HAP-1 (cell line): ENCODE measurements at regions not wholly inside any gene's neighbourhood (a gene's known extent, or its start where the extent isn't known, plus 50 kb on each side); places are given as distances from the start of the nearest gene placed in this dataset.

ENCODE experiments used
- DNase-seq, 2 experiments: peaks; one replicate each; pipeline ENCODE4 v3.0.0-alpha.2; 2016 to 2020; ENCODE audit warnings: low spot score in 2 of 2
- H3K27me3 ChIP-seq: fragments of 250-450 bp; sonication (Bioruptor Pico); 2 replicates; pipeline ENCODE4 v1.5.1; 2020; ENCODE audit warnings: low read depth, mild to moderate bottlenecking, moderate library complexity
- H3K36me3 ChIP-seq: fragments of 250-450 bp; sonication (Bioruptor Pico); replicated peaks from 2 replicates; pipeline ENCODE4 v1.5.1; 2020; ENCODE audit warnings: mild to moderate bottlenecking
- H3K4me1 ChIP-seq: fragments of 250-450 bp; sonication (Bioruptor Pico); 2 replicates; pipeline ENCODE4 v1.5.1; 2020; ENCODE audit warnings: mild to moderate bottlenecking
- H3K4me3 ChIP-seq: fragments of 250-450 bp; sonication (Bioruptor Pico); 2 replicates; pipeline ENCODE4 v1.5.1; 2020; ENCODE audit warnings: mild to moderate bottlenecking, moderate library complexity
- H3K9me3 ChIP-seq: fragments of 250-450 bp; sonication (Bioruptor Pico); 2 replicates; pipeline ENCODE4 v1.5.1; 2020; ENCODE audit warnings: mild to moderate bottlenecking, moderate library complexity
- in situ Hi-C: fragments of 300-500 bp; cut with MboI; formaldehyde crosslinking; loops from 3 replicates; pipeline ENCODE4 v1.14.3; 2020; ENCODE audit warnings: low sequenced_read_pairs, inconsistent platforms, mixed read lengths

DNA sequence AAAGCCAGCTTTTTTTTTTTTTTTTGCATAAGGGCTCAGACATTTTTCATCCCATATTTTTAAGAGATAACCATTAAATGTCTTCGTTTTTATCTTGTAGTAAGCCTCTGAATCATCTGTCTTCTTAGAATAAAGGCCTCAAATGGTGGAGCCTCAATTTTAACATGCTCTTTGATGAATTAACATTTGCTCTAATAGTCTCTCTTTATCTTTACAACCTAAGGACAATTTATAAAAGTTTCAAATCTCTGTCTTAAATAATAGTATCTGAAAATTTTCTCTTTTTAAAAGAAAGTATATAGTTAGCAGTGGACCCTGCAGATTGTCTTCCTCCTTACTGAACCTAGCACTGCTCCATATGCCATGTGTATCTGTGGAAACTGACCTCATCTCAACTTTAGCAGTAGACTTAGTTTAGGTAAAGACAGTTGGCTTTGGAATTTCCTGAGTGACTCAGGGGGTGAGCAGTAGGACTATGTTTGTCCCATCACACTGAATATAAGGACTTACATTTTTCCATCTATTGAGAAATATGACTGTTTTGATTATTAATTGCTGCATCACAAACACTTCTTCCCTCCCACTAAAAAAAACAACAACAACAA lies 1658.0 kb downstream of the STIM2 start:
- DNase-seq: no peak
- Histone ChIP-seq H3K27me3 (no peaks in the 10 kb centered on the region), H3K9me3 (no peaks in the 10 kb centered on the region), H3K36me3 (no peaks in the 10 kb centered on the region), H3K4me3 (no peak overlapping the region), H3K4me1 (peaks cover 2% of the 10 kb centered on the region; the same call in 1 of the 2 replicates)
- in situ Hi-C loops: no loop called here

DNA sequence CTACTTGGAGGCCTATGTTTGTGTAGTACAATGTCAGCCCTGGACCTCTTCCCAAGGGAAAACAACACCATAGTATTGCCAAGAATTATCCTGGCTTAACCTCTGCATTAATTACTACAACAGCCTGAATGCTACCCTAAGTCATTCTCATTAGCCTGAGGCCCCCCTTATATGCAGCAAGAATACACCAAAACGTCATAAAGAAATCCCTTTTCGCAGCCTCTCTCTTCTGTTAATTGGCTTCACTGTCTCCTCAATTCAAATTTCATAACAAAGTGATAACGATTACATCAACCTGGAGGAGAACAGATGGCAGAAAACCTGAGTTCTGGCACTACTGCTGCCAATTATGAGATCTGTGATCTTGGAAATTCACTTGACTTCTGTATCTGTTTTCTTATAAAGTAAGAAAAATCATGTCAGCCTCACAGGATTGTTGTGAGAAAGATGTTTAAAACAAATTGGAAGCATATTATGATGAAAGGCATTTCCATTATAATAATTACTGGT lies 1663.1 kb downstream of the STIM2 start:
- in situ Hi-C loops: no loop called here
- Histone ChIP-seq H3K9me3 (no peaks in the 10 kb centered on the region), H3K27me3 (no peaks in the 10 kb centered on the region), H3K4me3 (no peak overlapping the region), H3K4me1 (no peaks in the 10 kb centered on the region), H3K36me3 (no peaks in the 10 kb centered on the region)
- no peak for DNase-seq

DNA sequence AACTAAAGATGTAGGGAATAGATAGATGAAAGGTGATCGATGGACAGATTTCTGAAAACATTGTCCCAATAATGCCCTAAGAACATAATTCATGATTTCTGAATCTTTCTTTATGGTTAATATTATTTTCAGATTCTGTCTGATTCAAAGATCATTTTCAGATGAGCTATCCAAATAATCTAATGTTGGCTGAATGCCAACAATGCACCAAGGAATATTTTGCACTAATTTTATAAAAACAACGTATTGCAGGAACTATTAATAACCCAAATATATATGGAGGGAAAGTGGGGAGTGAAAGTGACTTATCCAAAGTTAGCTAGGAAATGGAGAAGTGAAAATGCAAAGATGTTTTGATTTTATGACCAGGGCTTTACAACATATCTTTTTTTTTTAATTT lies 1675.5 kb downstream of the STIM2 start:
- no peak overlapping the region for H3K4me3 ChIP-seq
- H3K4me1 ChIP-seq: no peaks in the 10 kb centered on the region
- no peaks in the 10 kb centered on the region for H3K36me3 ChIP-seq
- H3K9me3 ChIP-seq: no peaks in the 10 kb centered on the region
- DNase-seq: no peak
- no peaks in the 10 kb centered on the region for H3K27me3 ChIP-seq
- in situ Hi-C loops: no loop called here

DNA sequence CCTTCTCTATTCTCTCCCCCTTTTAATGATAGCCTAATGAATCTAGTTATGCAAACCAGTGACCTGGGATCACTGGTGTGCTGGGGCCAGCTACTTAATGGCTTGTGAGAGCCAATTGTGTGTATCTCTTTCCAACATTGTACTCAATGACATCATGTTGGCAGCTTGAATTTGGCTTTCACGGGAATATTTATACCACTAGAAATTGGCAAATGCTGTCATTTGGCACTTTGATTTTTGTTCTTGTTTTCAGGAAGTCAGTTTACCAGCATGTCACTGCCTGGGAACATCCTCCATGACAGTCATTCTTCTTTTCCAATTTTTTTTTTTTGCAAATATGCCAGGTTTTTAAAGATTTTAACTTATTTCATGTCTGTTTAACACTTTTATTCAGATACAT lies 1685.3 kb downstream of the STIM2 start:
- in situ Hi-C loops: no loop called here
- H3K4me1 ChIP-seq: no peaks in the 10 kb centered on the region
- no peak for DNase-seq

DNA sequence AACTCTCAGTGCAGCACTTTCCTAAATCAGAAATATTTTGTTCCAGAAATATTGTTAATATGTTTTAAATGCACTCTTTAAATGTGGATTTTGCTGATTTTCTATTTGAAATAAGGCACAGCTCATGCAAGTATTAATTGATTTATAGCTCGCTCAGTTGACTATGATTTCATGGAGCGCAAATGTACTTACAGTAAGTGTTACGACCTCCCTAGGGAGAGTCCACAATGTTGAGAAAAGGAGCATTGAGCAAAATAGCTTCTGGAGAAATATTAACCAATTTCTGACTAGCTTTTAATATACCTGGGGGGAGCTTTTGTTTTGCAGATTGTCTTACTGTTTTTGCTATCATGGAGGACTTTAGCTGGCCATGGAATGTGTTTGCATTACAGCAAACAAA lies 1687.5 kb downstream of the STIM2 start:
- no peaks in the 10 kb centered on the region for H3K9me3 ChIP-seq
- H3K27me3 ChIP-seq: no peaks in the 10 kb centered on the region
- DNase-seq: no peak
- no peak overlapping the region for H3K4me3 ChIP-seq
- in situ Hi-C loops: no loop called here
- H3K36me3 ChIP-seq: no peaks in the 10 kb centered on the region
- H3K4me1 ChIP-seq: no peaks in the 10 kb centered on the region

More for the DNA sequence above, 1685.3 kb downstream of the STIM2 start:
- Histone ChIP-seq H3K36me3 (no peaks in the 10 kb centered on the region), H3K27me3 (no peaks in the 10 kb centered on the region), H3K9me3 (no peaks in the 10 kb centered on the region), H3K4me3 (no peak overlapping the region)

DNA sequence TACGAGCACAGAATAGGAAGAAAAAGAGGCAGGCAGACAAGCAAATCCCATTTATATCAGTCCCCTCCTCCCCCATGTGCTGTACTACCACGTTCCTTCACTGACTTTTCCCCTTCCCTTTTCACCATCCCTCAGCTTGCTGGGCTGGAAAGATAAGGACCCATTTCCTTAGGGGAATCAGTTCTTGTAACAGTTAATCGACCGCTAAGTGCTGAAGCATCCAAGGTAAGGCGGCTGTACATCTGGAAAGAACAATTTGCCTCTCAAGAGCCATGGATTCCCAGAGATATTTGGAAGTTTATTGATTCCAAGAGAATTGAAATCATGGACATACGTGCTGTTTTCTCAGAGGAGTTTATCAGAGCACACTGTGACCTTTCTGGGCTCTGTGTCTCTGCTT lies 1688.0 kb downstream of the STIM2 start:
- in situ Hi-C loops: no loop called here
- Histone ChIP-seq H3K27me3 (no peaks in the 10 kb centered on the region), H3K4me3 (no peak overlapping the region), H3K9me3 (no peaks in the 10 kb centered on the region), H3K4me1 (no peaks in the 10 kb centered on the region), H3K36me3 (no peaks in the 10 kb centered on the region)
- no peak for DNase-seq

DNA sequence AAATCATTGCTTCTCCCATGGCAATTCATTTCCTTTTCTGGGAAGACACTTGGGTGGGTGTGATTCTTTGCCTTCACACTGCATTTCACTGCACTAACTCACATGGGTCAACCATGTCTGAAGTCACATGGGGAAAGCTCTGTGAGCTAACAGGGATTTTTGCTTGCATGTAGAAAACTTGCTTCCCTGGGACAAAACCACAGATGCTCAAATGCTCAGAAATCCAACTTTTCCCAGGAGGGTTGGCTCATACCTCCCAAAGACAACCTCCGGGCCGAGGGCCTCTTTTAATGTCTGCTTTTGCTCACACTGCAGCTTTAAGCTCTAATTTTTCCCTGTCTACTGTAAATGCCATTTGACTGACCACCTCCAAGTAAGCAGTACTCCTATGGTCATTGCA lies 1695.2 kb downstream of the STIM2 start:
- no peaks in the 10 kb centered on the region for H3K36me3 ChIP-seq
- in situ Hi-C loops: no loop called here
- H3K4me1 ChIP-seq: no peaks in the 10 kb centered on the region
- H3K27me3 ChIP-seq: no peaks in the 10 kb centered on the region
- DNase-seq: no peak
- H3K4me3 ChIP-seq: no peak overlapping the region
- no peaks in the 10 kb centered on the region for H3K9me3 ChIP-seq

DNA sequence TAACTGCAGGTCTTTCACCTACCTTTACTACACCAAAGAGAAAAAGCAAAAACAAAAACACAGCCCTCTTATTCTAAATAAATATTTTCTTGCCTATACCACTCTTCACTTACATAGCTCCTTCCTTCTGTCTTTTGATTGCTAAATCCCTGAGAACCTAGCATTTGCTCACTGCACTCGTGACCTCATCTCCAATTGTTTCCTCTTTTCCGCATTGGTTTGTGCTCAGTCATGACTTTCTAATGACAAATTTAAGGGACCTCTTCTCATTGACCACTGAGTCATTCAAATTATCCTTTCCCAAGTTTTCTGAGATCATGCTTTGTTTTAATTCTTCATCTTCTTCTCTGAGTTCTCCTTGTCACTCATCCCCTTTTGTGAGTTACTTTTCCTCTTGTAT lies 1697.1 kb downstream of the STIM2 start:
- in situ Hi-C loops: no loop called here
- Histone ChIP-seq H3K9me3 (no peaks in the 10 kb centered on the region), H3K4me3 (no peak overlapping the region), H3K36me3 (no peaks in the 10 kb centered on the region), H3K4me1 (no peaks in the 10 kb centered on the region), H3K27me3 (no peaks in the 10 kb centered on the region)
- no peak for DNase-seq

DNA sequence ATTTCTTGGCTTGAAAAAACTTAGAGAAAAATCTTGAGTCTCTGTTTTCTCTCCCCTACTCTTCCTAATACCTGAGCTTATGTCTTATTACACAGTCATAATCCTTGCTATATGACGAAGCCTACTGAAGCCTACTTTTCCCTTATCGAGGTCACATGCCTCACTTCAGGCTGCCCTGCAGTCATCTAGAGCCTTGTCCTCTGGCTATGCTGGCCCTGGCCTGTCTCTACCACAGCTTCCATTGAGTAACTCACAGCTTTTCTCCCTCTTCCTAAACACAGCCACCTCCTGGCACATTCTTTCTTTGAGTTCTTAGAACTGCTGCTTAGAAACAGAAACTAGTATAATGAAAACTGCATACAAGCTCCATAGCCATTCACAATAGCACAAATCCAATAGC lies 1698.3 kb downstream of the STIM2 start:
- no peaks in the 10 kb centered on the region for H3K4me1 ChIP-seq
- no peaks in the 10 kb centered on the region for H3K27me3 ChIP-seq
- in situ Hi-C loops: no loop called here
- no peaks in the 10 kb centered on the region for H3K36me3 ChIP-seq
- no peak for DNase-seq
- no peak overlapping the region for H3K4me3 ChIP-seq
- H3K9me3 ChIP-seq: no peaks in the 10 kb centered on the region

DNA sequence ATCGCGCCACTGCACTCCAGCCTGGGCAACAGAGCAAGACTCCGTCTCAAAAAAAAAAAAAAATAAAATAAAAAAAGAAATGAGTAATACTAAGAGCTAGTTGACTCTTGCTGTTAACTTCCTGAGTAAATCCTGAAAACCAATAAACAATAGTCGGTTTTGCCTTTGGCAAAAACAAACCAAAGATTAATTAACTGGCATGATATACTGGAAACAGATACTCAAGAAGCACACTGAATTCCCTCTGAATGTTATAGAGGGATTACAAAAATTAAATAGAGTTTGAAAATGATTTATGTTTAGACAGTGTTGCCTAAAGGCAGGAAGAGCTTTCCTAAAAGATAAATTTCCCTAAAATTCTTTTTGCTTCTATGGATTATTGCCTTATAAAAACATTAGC lies 1702.3 kb downstream of the STIM2 start:
- Histone ChIP-seq H3K9me3 (no peaks in the 10 kb centered on the region), H3K27me3 (no peaks in the 10 kb centered on the region), H3K4me1 (no peaks in the 10 kb centered on the region), H3K36me3 (no peaks in the 10 kb centered on the region), H3K4me3 (no peak overlapping the region)
- no peak for DNase-seq
- in situ Hi-C loops: no loop called here

DNA sequence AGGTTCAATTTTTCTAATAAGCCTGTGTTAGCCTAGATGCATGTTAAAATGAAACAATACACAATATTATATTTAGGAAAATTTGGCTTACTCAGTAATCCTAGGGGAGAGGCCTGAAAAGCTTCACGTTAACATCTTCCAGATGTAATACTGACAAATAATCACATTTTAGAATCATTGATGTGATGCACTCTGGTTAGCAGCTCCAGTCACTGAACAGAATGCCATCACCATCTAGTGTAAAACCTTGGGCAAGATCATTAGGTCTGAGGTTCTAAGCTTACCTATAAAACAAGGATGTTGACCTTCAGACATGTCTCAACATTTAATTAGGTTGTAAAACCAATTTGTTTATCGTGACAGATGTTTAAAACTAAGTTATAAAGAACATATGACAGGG lies 1704.8 kb downstream of the STIM2 start:
- H3K27me3 ChIP-seq: no peaks in the 10 kb centered on the region
- H3K36me3 ChIP-seq: no peaks in the 10 kb centered on the region
- H3K9me3 ChIP-seq: no peaks in the 10 kb centered on the region
- H3K4me1 ChIP-seq: no peaks in the 10 kb centered on the region
- in situ Hi-C loops: no loop called here
- no peak for DNase-seq
- H3K4me3 ChIP-seq: no peak overlapping the region

DNA sequence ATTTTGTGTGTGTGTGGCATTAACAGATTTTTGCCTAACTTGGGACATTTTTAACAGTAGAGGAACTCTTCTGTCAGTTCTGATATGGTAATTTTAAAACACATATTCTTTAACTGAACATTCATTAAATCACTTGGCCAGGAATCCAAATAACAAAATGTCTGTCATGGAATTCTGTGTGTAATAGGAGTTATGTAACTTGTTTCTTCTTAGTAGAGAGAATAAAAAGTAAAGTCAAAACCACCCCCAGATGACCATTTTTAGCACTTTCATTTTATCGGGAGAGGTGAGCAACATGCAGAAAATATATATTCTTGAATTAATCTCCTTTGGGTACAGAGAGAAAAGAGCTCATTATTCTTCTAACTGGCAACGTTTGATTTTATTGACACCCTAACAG lies 1740.3 kb downstream of the STIM2 start:
- 0 out of 2 replicates have a peak, but pooled peaks cover 3% of the 10 kb centered on the region for H3K9me3 ChIP-seq
- H3K4me1 ChIP-seq: no peaks in the 10 kb centered on the region
- no peak overlapping the region for H3K4me3 ChIP-seq
- no peaks in the 10 kb centered on the region for H3K27me3 ChIP-seq
- in situ Hi-C loops: no loop called here
- H3K36me3 ChIP-seq: no peaks in the 10 kb centered on the region
- DNase-seq: no peak

DNA sequence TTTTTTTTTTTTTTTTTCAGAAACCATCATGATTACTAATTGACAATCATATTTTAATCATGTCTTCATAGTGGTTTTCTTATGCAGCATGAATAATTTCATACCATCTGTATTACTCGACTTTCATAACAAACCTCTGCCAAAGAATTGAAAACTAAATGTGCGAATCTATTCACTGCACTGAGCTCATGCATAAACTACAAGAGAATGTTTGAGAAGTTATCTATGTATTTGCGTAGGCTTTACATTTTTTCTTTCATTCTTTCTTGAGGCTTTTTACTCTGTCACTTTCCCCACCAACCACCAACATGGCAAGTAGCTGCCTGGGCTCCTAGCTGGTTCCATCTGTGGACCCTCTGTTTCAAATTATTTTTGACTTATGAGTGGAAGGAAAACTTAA lies 1761.0 kb downstream of the STIM2 start:
- Histone ChIP-seq H3K9me3 (no peaks in the 10 kb centered on the region), H3K27me3 (no peaks in the 10 kb centered on the region), H3K4me1 (no peaks in the 10 kb centered on the region), H3K4me3 (no peak overlapping the region), H3K36me3 (no peaks in the 10 kb centered on the region)
- no peak for DNase-seq
- in situ Hi-C loops: no loop called here

DNA sequence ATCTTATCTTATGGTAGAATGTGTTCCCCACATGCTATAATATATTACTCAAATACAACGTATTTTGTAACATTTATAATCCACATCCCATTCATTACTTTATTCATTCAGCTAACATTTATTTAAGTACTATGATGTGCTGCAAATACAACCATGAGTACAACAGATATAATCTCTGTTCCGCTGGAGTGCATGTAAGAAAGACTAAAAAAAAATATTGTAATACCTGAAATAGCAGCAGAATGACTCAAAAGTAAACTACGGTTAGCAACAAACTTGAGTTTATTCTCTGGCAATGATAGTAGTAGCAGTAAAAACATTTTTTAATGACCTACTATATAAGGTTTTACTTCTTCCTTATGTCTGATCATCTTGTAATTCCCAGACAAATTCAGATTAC lies 1776.3 kb downstream of the STIM2 start:
- Histone ChIP-seq H3K9me3 (no peaks in the 10 kb centered on the region), H3K4me1 (no peaks in the 10 kb centered on the region), H3K4me3 (no peak overlapping the region), H3K27me3 (no peaks in the 10 kb centered on the region), H3K36me3 (no peaks in the 10 kb centered on the region)
- in situ Hi-C loops: no loop called here
- DNase-seq: no peak

DNA sequence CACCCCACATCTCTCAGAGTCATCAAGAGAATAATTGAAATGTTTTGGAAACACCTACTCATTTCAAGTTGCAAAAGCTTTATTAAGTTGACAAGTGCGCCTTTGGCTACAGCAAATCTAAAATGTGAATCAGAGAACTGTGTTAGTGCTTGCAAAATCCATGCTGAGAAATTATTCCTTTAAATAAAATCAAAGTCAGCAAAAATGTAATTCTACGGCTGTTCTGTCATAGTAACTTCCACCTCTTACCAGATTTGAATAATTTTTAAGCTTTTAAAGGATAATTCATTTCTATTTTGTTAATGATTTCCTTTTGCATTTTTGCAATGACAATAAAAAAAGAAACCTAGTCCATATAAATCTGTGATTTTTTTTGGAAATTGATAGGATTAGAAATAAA lies 1779.1 kb downstream of the STIM2 start:
- DNase-seq: no peak
- in situ Hi-C loops: no loop called here
- no peak overlapping the region for H3K4me3 ChIP-seq
- H3K27me3 ChIP-seq: no peaks in the 10 kb centered on the region
- no peaks in the 10 kb centered on the region for H3K4me1 ChIP-seq
- H3K36me3 ChIP-seq: no peaks in the 10 kb centered on the region
- no peaks in the 10 kb centered on the region for H3K9me3 ChIP-seq
